Upper lobe of right lung (tissue), 1 donor: ENCODE measurements at regions not wholly inside any gene's neighbourhood (a gene's known extent, or its start where the extent isn't known, plus 50 kb on each side); places are given as distances from the start of the nearest gene placed in this dataset.

Experiments
- ATAC-seq: fragments of 200-7000 bp; cut with Tn5 transposase; one replicate; pipeline ENCODE4 v1.9.1; 2020; ENCODE audit warnings: mild to moderate bottlenecking, moderate library complexity
- DNase-seq: peaks from one replicate; pipeline ENCODE4 v3.0.0-alpha.2; 2020
- H3K27ac ChIP-seq: fragments of 200-600 bp; one replicate; pipeline ENCODE4 v1.8.0; 2022
- H3K27me3 ChIP-seq: fragments of 200-600 bp; one replicate; pipeline ENCODE4 v1.8.0; 2022; ENCODE audit warnings: mild to moderate bottlenecking
- H3K36me3 ChIP-seq: fragments of 200-600 bp; one replicate; pipeline ENCODE4 v1.8.0; 2022
- H3K4me1 ChIP-seq: fragments of 200-600 bp; one replicate; pipeline ENCODE4 v1.8.0; 2022
- H3K4me3 ChIP-seq: fragments of 200-600 bp; one replicate; pipeline ENCODE4 v1.8.0; 2022; ENCODE audit warnings: mild to moderate bottlenecking
- H3K9me3 ChIP-seq: fragments of 200-600 bp; one replicate; pipeline ENCODE4 v1.8.0; 2022
- intact Hi-C: fragments of 100-400 bp; cut with DNase I; formaldehyde crosslinking; loops from one replicate; pipeline ENCODE4 v1.11.0; 2022
- TF ChIP-seq, protein P1 (sequence below): fragments of 200-600 bp; IDR thresholded peaks from one replicate; pipeline ENCODE4 v1.8.0; 2022; ENCODE audit warnings: antibody characterized with exemption
- donor health status: DM: no; HTN: yes; CAD: no; lungs with severe emphysema.

DNA sequence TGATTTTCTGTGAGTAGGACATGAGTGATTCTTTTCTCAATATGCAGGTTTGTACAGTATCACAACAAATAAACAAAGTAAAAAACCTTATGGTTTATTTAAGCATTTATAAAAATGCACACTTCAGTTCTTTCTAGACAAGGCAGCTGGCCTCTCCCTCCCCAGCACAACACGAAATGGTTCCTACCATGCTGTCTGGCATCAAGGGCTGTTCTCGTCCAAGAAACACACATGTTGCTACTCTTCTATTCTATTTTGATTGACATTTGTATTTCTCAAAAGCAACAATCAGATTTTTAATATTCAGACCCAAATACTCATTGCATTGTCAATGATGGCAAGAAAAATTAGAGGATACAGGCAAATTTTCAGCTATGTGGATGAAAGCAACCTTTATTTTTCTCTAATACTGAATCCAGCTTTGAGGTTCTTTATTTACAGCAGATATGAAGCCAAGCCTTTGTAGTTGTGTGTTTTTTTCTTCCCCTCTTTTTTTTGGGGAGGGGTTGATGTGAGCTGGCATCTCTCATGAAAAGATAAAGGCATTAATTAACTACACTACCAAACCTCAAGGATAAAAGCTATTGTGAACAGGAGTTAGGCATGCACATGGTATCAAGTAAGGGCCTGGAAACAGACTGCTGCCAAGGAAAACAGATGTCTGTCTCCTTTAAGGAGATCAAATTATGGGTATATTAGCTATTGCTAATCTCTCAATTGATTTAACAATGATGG lies 96.4 kb upstream of the PREP start:
- TF ChIP-seq, protein P1, sequence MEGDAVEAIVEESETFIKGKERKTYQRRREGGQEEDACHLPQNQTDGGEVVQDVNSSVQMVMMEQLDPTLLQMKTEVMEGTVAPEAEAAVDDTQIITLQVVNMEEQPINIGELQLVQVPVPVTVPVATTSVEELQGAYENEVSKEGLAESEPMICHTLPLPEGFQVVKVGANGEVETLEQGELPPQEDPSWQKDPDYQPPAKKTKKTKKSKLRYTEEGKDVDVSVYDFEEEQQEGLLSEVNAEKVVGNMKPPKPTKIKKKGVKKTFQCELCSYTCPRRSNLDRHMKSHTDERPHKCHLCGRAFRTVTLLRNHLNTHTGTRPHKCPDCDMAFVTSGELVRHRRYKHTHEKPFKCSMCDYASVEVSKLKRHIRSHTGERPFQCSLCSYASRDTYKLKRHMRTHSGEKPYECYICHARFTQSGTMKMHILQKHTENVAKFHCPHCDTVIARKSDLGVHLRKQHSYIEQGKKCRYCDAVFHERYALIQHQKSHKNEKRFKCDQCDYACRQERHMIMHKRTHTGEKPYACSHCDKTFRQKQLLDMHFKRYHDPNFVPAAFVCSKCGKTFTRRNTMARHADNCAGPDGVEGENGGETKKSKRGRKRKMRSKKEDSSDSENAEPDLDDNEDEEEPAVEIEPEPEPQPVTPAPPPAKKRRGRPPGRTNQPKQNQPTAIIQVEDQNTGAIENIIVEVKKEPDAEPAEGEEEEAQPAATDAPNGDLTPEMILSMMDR, result no peak
- DNase-seq (no peak), ATAC-seq (no peak)
- no peaks in the 10 kb centered on the region for H3K9me3 ChIP-seq
- no peaks in the 10 kb centered on the region for H3K27me3 ChIP-seq
- no peaks in the 10 kb centered on the region for H3K4me1 ChIP-seq
- H3K27ac ChIP-seq, result no peak overlapping the region
- no peaks in the 10 kb centered on the region for H3K36me3 ChIP-seq
- intact Hi-C loops, result no loop called here
- no peak overlapping the region for H3K4me3 ChIP-seq

DNA sequence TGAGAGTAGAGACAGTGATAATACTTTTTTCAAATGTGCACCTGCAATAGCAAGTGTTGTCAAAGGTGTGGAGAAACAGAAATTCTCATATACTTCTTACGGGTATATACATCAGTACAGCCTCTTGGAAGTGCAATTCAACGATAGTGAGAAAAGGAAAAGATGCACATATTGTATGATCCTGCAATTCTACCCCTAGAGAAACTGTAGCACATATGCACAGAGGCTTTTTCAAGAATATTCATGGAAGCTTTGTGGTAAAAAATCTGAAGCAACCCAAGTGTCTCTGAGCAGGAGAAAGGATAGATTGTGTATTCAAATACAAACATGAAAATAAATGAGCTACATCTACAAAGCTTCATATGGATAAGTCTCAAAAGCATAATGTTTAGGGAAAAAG lies 94.7 kb upstream of the PREP start:
- H3K4me1 ChIP-seq, result peaks cover 7% of the 10 kb centered on the region
- TF ChIP-seq, protein P1, result no peak
- H3K27me3 ChIP-seq, result no peaks in the 10 kb centered on the region
- intact Hi-C loops, result no loop called here
- no peaks in the 10 kb centered on the region for H3K36me3 ChIP-seq
- H3K27ac ChIP-seq, result no peak overlapping the region
- H3K4me3 ChIP-seq, result no peak overlapping the region
- DNase-seq (no peak), ATAC-seq (no peak)
- no peaks in the 10 kb centered on the region for H3K9me3 ChIP-seq

DNA sequence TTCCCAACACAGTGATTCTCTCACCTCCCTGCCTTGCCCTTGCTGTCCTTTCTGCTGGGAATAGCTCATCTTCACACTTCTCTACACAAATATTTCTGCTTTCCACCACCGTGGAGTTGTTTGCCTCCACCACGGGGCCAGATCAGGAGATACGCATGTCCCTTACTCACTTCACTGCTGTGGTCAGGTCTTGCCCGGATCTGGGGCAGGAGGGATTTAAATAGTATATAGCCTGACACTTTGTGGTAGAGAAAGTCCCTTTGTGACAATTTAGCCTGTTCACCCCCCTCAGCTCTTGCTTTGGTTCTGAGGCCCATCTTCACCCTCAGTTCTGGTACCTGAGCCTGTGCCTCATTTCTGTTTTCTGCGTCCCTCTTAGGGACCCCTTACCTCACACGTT lies 92.6 kb upstream of the PREP start:
- Histone ChIP-seq H3K36me3 (no peaks in the 10 kb centered on the region), H3K27ac (no peak overlapping the region), H3K9me3 (no peaks in the 10 kb centered on the region), H3K27me3 (no peaks in the 10 kb centered on the region), H3K4me3 (no peak overlapping the region), H3K4me1 (peaks cover 7% of the 10 kb centered on the region)
- TF ChIP-seq, protein P1, result no peak
- intact Hi-C loops, result no loop called here
- no peak for ATAC-seq
- no peak for DNase-seq

DNA sequence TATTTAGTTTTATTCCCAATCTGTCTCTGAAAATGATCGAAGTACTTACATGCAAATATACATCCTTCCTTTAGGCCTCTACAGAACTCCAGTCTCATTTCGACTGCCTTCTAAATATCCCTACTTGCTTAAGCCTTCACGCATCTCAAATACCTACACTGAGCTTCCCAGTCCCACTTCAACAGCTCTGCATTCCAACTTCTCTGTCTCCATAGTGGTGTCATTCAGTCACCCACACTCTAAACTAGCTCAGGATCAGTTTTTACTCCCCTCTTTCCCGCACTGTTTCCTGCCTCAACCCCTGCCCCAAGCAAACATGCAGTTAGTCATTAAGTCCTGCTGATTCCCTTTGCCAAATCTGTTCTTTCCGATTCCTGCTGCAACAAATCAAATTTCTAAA lies 91.8 kb upstream of the PREP start:
- Histone ChIP-seq H3K27me3 (no peaks in the 10 kb centered on the region), H3K27ac (no peak overlapping the region), H3K9me3 (no peaks in the 10 kb centered on the region), H3K4me3 (no peak overlapping the region), H3K36me3 (no peaks in the 10 kb centered on the region), H3K4me1 (peaks cover 10% of the 10 kb centered on the region)
- DNase-seq (no peak), ATAC-seq (no peak)
- intact Hi-C loops, result no loop called here
- TF ChIP-seq, protein P1, result no peak

DNA sequence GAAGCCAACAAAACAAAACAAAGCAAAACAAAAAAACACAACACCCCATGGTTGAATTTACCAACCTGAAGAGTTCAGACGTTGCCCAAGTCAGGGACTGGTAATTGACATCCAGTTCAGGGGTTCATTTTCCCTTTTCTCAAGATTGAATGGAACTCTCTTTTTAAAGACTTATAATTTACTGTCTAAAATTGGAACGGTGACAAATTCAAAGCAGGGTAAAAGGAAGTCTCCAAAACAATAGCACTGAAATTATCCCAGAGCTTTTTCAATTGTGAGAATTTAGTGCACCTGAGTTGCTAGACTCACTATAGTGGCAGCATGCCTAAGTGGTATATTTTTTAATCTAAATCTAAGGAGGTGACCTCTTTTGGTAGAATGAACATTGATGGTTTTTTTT lies 90.9 kb upstream of the PREP start:
- TF ChIP-seq, protein P1, result no peak
- H3K4me1 ChIP-seq, result peaks cover 18% of the 10 kb centered on the region
- no peaks in the 10 kb centered on the region for H3K36me3 ChIP-seq
- no peak overlapping the region for H3K27ac ChIP-seq
- H3K4me3 ChIP-seq, result no peak overlapping the region
- DNase-seq (no peak), ATAC-seq (no peak)
- H3K9me3 ChIP-seq, result no peaks in the 10 kb centered on the region
- no peaks in the 10 kb centered on the region for H3K27me3 ChIP-seq
- intact Hi-C loops, result no loop called here
